Astrocyte (in vitro differentiated cells and primary cell): ENCODE measurements at regions not wholly inside any gene's neighbourhood (a gene's known extent, or its start where the extent isn't known, plus 50 kb on each side); places are given as distances from the start of the nearest gene placed in this dataset.

Experiments
- CTCF ChIP-seq: IDR thresholded peaks from 2 replicates; pipeline ENCODE4 v1.5.1; 2011; ENCODE audit warnings: low read depth, mild to moderate bottlenecking, inconsistent platforms, low read length, moderate library complexity; ENCODE audit not compliant: insufficient read depth
- EZH2 ChIP-seq: IDR thresholded peaks from 2 replicates; pipeline ENCODE4 v1.6.1; 2012; ENCODE audit warnings: mild to moderate bottlenecking, low read length, inconsistent platforms; ENCODE audit not compliant: insufficient read depth

GRCh38 chr5:81846301-81846700 is 95.4 kb upstream of the SSBP2 start:
- no peak for TF ChIP-seq EZH2
- TF ChIP-seq CTCF: no peak
